Uterus (tissue), 3 donors: ENCODE measurements at regions not wholly inside any gene's neighbourhood (a gene's known extent, or its start where the extent isn't known, plus 50 kb on each side); places are given as distances from the start of the nearest gene placed in this dataset.

Source experiments
- DNase-seq, 2 donors: peaks; one replicate each; pipeline ENCODE4 v3.0.0-alpha.2; 2019 to 2020
- H3K27ac ChIP-seq, 2 donors: fragments of 200-600 bp; sonication (generic); 1 replicate in 1 of 2; 2 replicates in 1 of 2; pipeline ENCODE4 v1.5.1; 2016 to 2018
- H3K27me3 ChIP-seq, 2 donors: fragments of 200-600 bp; sonication (generic); one replicate each; pipeline ENCODE4 v1.5.1; 2018 to 2019; ENCODE audit warnings: control low read depth in 1 of 2
- H3K36me3 ChIP-seq, 2 donors: fragments of 200-600 bp; sonication (generic); one replicate each; pipeline ENCODE4 v1.5.1; 2019; ENCODE audit warnings: control low read depth in 1 of 2
- H3K4me1 ChIP-seq, 2 donors: fragments of 200-600 bp; sonication (generic); one replicate each; pipeline ENCODE4 v1.5.1; 2018 to 2019; ENCODE audit warnings: control low read depth in 1 of 2
- H3K4me3 ChIP-seq, 2 donors: fragments of 200-600 bp; sonication (generic); 1 replicate in 1 of 2; 2 replicates in 1 of 2; pipeline ENCODE4 v1.5.1; 2018 to 2019; ENCODE audit warnings: mild to moderate bottlenecking in 1 of 2
- H3K9me3 ChIP-seq, 2 donors: fragments of 200-600 bp; sonication (generic); one replicate each; pipeline ENCODE4 v1.5.1; 2019; ENCODE audit warnings: control low read depth in 1 of 2
- POLR2A ChIP-seq, 2 donors: fragments of 450-650 bp; IDR thresholded peaks; one replicate each; pipeline ENCODE4 v1.6.1; 2016; ENCODE audit warnings: antibody characterized with exemption in 2 of 2, mild to moderate bottlenecking in 1 of 2, moderate library complexity in 1 of 2
- intact Hi-C: fragments of 100-400 bp; cut with DNase I; formaldehyde crosslinking; loops from one replicate; pipeline ENCODE4 v1.15.1; 2023; ENCODE audit warnings: low total_unique reads
- TF ChIP-seq, protein P1 (sequence below), 4 experiments: fragments of 200-600 bp in 2 of 4; fragments of 450-650 bp in 2 of 4; sonication (generic) in 2 of 4; IDR thresholded peaks; one replicate each; pipeline ENCODE4 v1.5.1; 2016 to 2019; ENCODE audit warnings: antibody characterized with exemption in 4 of 4, mild to moderate bottlenecking in 2 of 4, moderate library complexity in 1 of 4
- donor health status: DM: yes; HTN: yes; CAD: no.

DNA sequence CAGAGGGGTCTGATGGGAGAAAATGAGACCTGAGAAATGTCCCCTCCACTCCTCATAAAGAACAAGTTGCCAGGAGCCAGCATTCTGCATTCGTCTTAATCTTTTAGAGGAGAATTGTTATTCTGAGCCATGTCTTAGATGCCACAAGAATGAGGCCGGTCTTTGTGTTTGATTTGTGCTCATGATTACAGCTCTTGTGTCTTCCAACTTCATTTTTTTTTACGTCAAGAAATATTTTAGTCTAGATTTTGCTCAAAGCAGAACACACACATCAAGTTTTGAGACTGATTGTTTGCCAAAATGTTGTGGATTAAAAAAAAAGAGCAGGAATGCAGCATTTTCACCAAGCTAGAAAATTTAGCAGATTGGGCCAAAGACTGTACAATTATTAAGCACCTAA lies 130.6 kb upstream of the PITX2 start:
- DNase-seq = no peak
- TF ChIP-seq POLR2A (IDR thresholded peaks at IDR 0.05) = no peak
- TF ChIP-seq, protein P1, sequence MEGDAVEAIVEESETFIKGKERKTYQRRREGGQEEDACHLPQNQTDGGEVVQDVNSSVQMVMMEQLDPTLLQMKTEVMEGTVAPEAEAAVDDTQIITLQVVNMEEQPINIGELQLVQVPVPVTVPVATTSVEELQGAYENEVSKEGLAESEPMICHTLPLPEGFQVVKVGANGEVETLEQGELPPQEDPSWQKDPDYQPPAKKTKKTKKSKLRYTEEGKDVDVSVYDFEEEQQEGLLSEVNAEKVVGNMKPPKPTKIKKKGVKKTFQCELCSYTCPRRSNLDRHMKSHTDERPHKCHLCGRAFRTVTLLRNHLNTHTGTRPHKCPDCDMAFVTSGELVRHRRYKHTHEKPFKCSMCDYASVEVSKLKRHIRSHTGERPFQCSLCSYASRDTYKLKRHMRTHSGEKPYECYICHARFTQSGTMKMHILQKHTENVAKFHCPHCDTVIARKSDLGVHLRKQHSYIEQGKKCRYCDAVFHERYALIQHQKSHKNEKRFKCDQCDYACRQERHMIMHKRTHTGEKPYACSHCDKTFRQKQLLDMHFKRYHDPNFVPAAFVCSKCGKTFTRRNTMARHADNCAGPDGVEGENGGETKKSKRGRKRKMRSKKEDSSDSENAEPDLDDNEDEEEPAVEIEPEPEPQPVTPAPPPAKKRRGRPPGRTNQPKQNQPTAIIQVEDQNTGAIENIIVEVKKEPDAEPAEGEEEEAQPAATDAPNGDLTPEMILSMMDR (IDR thresholded peaks at IDR 0.05) = no peak
- Histone ChIP-seq H3K27me3 (no peaks in the 10 kb centered on the region), H3K9me3 (no peaks in the 10 kb centered on the region), H3K4me3 (no peak overlapping the region), H3K36me3 (no peaks in the 10 kb centered on the region), H3K27ac (no peak overlapping the region), H3K4me1 (no peaks in the 10 kb centered on the region)
- intact Hi-C loops = no loop called here

DNA sequence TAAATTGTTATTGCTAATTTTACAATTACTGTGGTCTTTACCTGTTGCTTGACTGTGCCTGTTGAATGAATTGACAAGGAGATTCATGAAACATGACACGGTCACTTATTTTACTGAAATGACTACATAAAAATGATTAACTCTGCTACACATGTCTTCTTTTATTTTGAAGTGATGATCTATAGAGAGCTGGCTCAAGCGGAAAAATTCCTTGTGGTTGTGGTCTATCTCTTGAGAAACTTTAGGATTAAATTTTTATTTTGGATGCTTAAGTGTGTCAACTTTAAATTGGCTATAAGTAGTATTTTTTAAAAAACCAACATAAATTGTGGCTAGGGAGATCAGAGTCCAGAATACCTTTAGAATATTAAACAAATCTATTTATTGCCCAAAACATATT lies 131.8 kb upstream of the PITX2 start:
- no peak overlapping the region for H3K4me3 ChIP-seq
- no peaks in the 10 kb centered on the region for H3K36me3 ChIP-seq
- no peak overlapping the region for H3K27ac ChIP-seq
- H3K9me3 ChIP-seq = no peaks in the 10 kb centered on the region
- no peak for DNase-seq
- intact Hi-C loops = no loop called here
- H3K4me1 ChIP-seq = no peaks in the 10 kb centered on the region
- H3K27me3 ChIP-seq = no peaks in the 10 kb centered on the region
- TF ChIP-seq, protein P1 (IDR thresholded peaks at IDR 0.05) = no peak

GRCh38 chr4:110769578-110769977 lies 146.7 kb upstream of the PITX2 start:
- no peaks in the 10 kb centered on the region for H3K9me3 ChIP-seq
- DNase-seq = no peak
- no peak overlapping the region for H3K27ac ChIP-seq
- TF ChIP-seq, protein P1 (IDR thresholded peaks at IDR 0.05) = no peak
- TF ChIP-seq POLR2A (IDR thresholded peaks at IDR 0.05) = no peak
- H3K4me3 ChIP-seq = no peak overlapping the region
- intact Hi-C loops = no loop called here
- no peaks in the 10 kb centered on the region for H3K36me3 ChIP-seq
- no peaks in the 10 kb centered on the region for H3K27me3 ChIP-seq
- no peaks in the 10 kb centered on the region for H3K4me1 ChIP-seq

DNA sequence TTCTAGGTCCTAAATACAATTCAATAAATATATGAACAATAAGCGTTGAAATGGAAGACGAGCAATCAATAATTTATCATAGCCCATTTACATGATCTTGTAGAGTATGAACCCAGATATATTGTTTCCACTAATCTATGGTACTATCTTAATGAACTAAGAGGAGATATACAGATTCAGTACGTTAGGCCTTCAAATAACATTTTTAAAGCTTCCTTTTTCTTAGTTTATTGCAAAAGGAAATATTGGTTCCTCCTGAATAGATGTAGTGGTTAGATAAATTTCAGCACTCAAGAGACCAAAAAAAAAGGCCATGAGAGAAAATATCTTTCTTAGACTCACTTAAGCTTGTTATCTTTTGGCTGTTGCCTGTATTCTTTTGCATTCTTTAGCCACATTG lies 147.5 kb upstream of the PITX2 start:
- Histone ChIP-seq H3K4me3 (no peak overlapping the region), H3K27me3 (no peaks in the 10 kb centered on the region), H3K4me1 (no peaks in the 10 kb centered on the region), H3K27ac (no peak overlapping the region), H3K36me3 (no peaks in the 10 kb centered on the region), H3K9me3 (no peaks in the 10 kb centered on the region)
- TF ChIP-seq, protein P1 (IDR thresholded peaks at IDR 0.05) = no peak
- no peak for TF ChIP-seq POLR2A (IDR thresholded peaks at IDR 0.05)
- intact Hi-C loops = no loop called here
- no peak for DNase-seq

DNA sequence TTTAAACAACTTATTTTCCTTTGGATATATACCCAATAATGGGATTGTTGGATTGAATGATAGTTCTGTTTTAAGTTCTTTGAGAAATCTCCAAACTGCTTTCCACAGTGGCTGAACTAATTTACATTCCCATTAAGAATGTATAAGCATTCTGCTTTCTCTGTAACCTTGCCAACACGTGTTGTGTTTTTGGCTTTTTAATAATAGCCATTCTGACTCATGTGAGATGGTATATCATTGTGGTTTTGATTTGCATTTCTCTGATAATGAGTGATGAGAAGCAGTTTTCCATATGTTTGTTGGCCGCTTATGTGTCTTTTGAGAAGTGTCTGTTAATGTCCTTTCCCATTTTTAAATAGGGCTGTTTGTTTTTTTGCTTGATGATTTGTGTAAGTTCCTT lies 155.6 kb upstream of the PITX2 start:
- TF ChIP-seq, protein P1 (IDR thresholded peaks at IDR 0.05) = no peak
- no peak for TF ChIP-seq POLR2A (IDR thresholded peaks at IDR 0.05)
- intact Hi-C loops = no loop called here
- no peaks in the 10 kb centered on the region for H3K36me3 ChIP-seq
- no peaks in the 10 kb centered on the region for H3K27me3 ChIP-seq
- no peak for DNase-seq
- H3K4me3 ChIP-seq = no peak overlapping the region
- no peaks in the 10 kb centered on the region for H3K4me1 ChIP-seq
- no peak overlapping the region for H3K27ac ChIP-seq
- no peaks in the 10 kb centered on the region for H3K9me3 ChIP-seq
